ENCODE measurements at regions not wholly inside any gene's neighbourhood (a gene's known extent, or its start where the extent isn't known, plus 50 kb on each side); places are given as distances from the start of the nearest gene placed in this dataset.

GRCh38 chr4:27666943-27667342 lies 806.3 kb downstream of the STIM2 start:
- Histone ChIP-seq H4K20me1 (ENCODE audit: insufficient read depth) (no peaks in the 10 kb centered on the region), H3K9me2 (no peaks in the 10 kb centered on the region), H3K27me3 (ENCODE audit: insufficient read depth) (no peaks in the 10 kb centered on the region), H3K9me3 (no peaks in the 10 kb centered on the region), H3K4me3 (ENCODE audit: low read depth in 2 of 2, low read length in 1 of 2) (no peak overlapping the region), H3K79me2 (ENCODE audit: insufficient read depth) (no peaks in the 10 kb centered on the region), H3K4me1 (ENCODE audit: control insufficient read depth in 1 of 2, insufficient read depth in 2 of 2, low read depth in 1 of 2, low read length in 1 of 2) (no peaks in the 10 kb centered on the region), H3K27ac (ENCODE audit: low read depth in 2 of 2, low read length in 1 of 2) (no peak overlapping the region), H2AFZ (ENCODE audit: low read depth) (no peak overlapping the region), H3K36me3 (replicated peaks in 1 of 2; ENCODE audit: control insufficient read depth in 1 of 2, insufficient read depth in 2 of 2, low read length in 1 of 2) (no peaks in the 10 kb centered on the region), H3F3A (replicated peaks; ENCODE audit: insufficient read depth) (no peaks in the 10 kb centered on the region), H3K4me2 (no peak overlapping the region), H3K9ac (no peak overlapping the region)
- peak; percentile 3 for DNase-seq
- POLR2A ChIA-PET = no interaction called here
- TF ChIP-seq MEF2A (IDR thresholded peaks at IDR 0.05; ENCODE audit: borderline replicate concordance, low read depth) (no peak), NRF1 (IDR thresholded peaks at IDR 0.05; ENCODE audit: low read depth, low read length) (no peak), TEAD4 (IDR thresholded peaks at IDR 0.05; ENCODE audit: borderline replicate concordance, insufficient read depth) (no peak), EP300 (IDR thresholded peaks at IDR 0.05; ENCODE audit: borderline replicate concordance in 1 of 2, low read depth in 1 of 2, low read length in 1 of 2) (no peak)
- TF ChIP-seq, protein P1, sequence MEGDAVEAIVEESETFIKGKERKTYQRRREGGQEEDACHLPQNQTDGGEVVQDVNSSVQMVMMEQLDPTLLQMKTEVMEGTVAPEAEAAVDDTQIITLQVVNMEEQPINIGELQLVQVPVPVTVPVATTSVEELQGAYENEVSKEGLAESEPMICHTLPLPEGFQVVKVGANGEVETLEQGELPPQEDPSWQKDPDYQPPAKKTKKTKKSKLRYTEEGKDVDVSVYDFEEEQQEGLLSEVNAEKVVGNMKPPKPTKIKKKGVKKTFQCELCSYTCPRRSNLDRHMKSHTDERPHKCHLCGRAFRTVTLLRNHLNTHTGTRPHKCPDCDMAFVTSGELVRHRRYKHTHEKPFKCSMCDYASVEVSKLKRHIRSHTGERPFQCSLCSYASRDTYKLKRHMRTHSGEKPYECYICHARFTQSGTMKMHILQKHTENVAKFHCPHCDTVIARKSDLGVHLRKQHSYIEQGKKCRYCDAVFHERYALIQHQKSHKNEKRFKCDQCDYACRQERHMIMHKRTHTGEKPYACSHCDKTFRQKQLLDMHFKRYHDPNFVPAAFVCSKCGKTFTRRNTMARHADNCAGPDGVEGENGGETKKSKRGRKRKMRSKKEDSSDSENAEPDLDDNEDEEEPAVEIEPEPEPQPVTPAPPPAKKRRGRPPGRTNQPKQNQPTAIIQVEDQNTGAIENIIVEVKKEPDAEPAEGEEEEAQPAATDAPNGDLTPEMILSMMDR (IDR thresholded peaks at IDR 0.05) = 0 out of 2 replicates have a peak, but pooled peaks have one; percentile 8
- 3% methylated on average over 3 of the region's 3 CpGs for WGBS (ENCODE audit: low lambda C conversion rate)
- CTCF ChIA-PET = no interaction called here

- no peak for DNase-seq
- H2AFZ ChIP-seq (ENCODE audit: low read depth) = no peak overlapping the region
- TF ChIP-seq, protein P1 (IDR thresholded peaks at IDR 0.05) = no peak
- TF ChIP-seq POLR2AphosphoS5 (IDR thresholded peaks at IDR 0.05; ENCODE audit: low read depth, low read length) = no peak
- no peak for TF ChIP-seq PBX3 (IDR thresholded peaks at IDR 0.05)
- TF ChIP-seq SIN3A (IDR thresholded peaks at IDR 0.05; ENCODE audit: borderline replicate concordance, low read depth, low read length) = no peak
- no peak for TF ChIP-seq IRF3 (IDR thresholded peaks at IDR 0.05; ENCODE audit: low read depth, low read length)
- TF ChIP-seq EZH2phosphoT487 (IDR thresholded peaks at IDR 0.05; ENCODE audit: borderline replicate concordance, low read depth) = no peak
- TF ChIP-seq, protein P2, sequence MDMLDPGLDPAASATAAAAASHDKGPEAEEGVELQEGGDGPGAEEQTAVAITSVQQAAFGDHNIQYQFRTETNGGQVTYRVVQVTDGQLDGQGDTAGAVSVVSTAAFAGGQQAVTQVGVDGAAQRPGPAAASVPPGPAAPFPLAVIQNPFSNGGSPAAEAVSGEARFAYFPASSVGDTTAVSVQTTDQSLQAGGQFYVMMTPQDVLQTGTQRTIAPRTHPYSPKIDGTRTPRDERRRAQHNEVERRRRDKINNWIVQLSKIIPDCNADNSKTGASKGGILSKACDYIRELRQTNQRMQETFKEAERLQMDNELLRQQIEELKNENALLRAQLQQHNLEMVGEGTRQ (IDR thresholded peaks at IDR 0.05; ENCODE audit: borderline replicate concordance, low read depth, low read length) = no peak
- no peak for TF ChIP-seq TEAD4 (IDR thresholded peaks at IDR 0.05; ENCODE audit: borderline replicate concordance, insufficient read depth)
- no peak for TF ChIP-seq MEF2A (IDR thresholded peaks at IDR 0.05; ENCODE audit: borderline replicate concordance, low read depth)
- no peak for TF ChIP-seq NFIC (IDR thresholded peaks at IDR 0.05; ENCODE audit: borderline replicate concordance)
- no peak for TF ChIP-seq FOXJ3 (CRISPR knock-in tag; IDR thresholded peaks at IDR 0.05)
- TF ChIP-seq JUND (IDR thresholded peaks at IDR 0.05) = no peak
- TF ChIP-seq, protein P3, sequence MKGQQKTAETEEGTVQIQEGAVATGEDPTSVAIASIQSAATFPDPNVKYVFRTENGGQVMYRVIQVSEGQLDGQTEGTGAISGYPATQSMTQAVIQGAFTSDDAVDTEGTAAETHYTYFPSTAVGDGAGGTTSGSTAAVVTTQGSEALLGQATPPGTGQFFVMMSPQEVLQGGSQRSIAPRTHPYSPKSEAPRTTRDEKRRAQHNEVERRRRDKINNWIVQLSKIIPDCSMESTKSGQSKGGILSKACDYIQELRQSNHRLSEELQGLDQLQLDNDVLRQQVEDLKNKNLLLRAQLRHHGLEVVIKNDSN (IDR thresholded peaks at IDR 0.05; ENCODE audit: borderline replicate concordance, low read depth) = no peak
- TF ChIP-seq YY1 (IDR thresholded peaks at IDR 0.05; ENCODE audit: low read depth) = no peak
- H3K9me2 ChIP-seq = no peaks in the 10 kb centered on the region
- H3K9me3 ChIP-seq = no peaks in the 10 kb centered on the region
- no peak overlapping the region for H3K4me3 ChIP-seq (ENCODE audit: low read depth in 2 of 2, low read length in 1 of 2)
- no peaks in the 10 kb centered on the region for H3K4me1 ChIP-seq (ENCODE audit: control insufficient read depth in 1 of 2, insufficient read depth in 2 of 2, low read depth in 1 of 2, low read length in 1 of 2)
- WGBS (ENCODE audit: low lambda C conversion rate) = 2% methylated on average over 3 of the region's 3 CpGs
- ChIA-PET POLR2A (no interaction called here), CTCF (interaction anchor here (1.5 kb wide), 1 partner anchor 16 kb away, joined by 3 read pairs; no protein-coding TSS in a partner anchor)
- no peaks in the 10 kb centered on the region for H3F3A ChIP-seq (replicated peaks; ENCODE audit: insufficient read depth)
- H4K20me1 ChIP-seq (ENCODE audit: insufficient read depth) = no peaks in the 10 kb centered on the region
- no peaks in the 10 kb centered on the region for H3K36me3 ChIP-seq (replicated peaks in 1 of 2; ENCODE audit: control insufficient read depth in 1 of 2, insufficient read depth in 2 of 2, low read length in 1 of 2)
- H3K27ac ChIP-seq (ENCODE audit: low read depth in 2 of 2, low read length in 1 of 2) = no peak overlapping the region
- H3K27me3 ChIP-seq (ENCODE audit: insufficient read depth) = no peaks in the 10 kb centered on the region
- H3K4me2 ChIP-seq = no peak overlapping the region
- H3K9ac ChIP-seq = no peak overlapping the region
- no peaks in the 10 kb centered on the region for H3K79me2 ChIP-seq (ENCODE audit: insufficient read depth)
Observed at GRCh38 chr4:27668001-27668400, 807.4 kb downstream of the STIM2 start.

All from SK-N-SH (cell line).